ENCODE measurements at regions not wholly inside any gene's neighbourhood (a gene's known extent, or its start where the extent isn't known, plus 50 kb on each side); places are given as distances from the start of the nearest gene placed in this dataset.

- no peak for TF ChIP-seq FOXM1 (IDR thresholded peaks at IDR 0.05; ENCODE audit: borderline replicate concordance)
- TF ChIP-seq ARNT (IDR thresholded peaks at IDR 0.05), result no peak
- TF ChIP-seq ELF4 (IDR thresholded peaks at IDR 0.05), result no peak
Measured at GRCh38 chr11:28666632-28667031, 558.4 kb downstream of the METTL15 start.
